ENCODE measurements at regions not wholly inside any gene's neighbourhood (a gene's known extent, or its start where the extent isn't known, plus 50 kb on each side); places are given as distances from the start of the nearest gene placed in this dataset.
"Not testable (repeated sequence)": the region's sequence is repeated elsewhere in the genome, so short reads cannot be mapped to it uniquely, and the experiment has no call there.

DNA sequence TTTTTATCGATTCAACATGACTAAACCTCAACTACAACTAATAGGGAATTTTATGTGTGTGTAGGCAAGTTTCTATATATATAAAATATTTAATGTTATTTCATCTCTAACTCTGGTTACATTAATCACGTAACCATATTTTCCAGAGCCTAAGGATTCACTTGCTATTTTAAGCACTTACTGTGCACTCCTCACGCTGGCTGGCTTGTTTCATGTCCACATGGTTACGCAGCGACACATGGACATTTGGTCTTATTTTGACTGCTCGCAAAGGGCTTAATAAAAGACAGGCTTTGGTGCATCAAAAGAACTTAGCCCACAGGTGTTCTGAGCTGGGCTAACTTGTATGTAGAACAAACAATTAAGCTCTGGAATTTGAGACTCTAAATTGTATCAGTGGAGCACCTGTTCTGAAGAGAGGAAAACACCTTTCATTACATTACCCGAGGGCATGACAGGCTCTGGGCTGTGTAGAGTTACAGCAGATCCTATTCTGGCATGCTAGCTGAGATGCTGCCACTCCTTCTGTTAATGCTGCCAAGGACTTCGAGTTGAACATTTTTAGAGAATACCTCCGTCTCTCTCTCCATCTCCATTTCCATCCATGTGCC, 130.0 kb upstream of the NR2F2 start:
- Histone ChIP-seq H3K79me2 (ENCODE audit: insufficient read depth, low read length) (no peaks in the 10 kb centered on the region), H3K4me1 (ENCODE audit: insufficient read depth, low read length, severe bottlenecking) (no peaks in the 10 kb centered on the region), H3K27me3 (ENCODE audit: insufficient read depth, low read length) (no peaks in the 10 kb centered on the region), H3K4me2 (ENCODE audit: low read length) (no peak overlapping the region), H3K4me3 (ENCODE audit: low read depth, low read length, poor library complexity, severe bottlenecking) (no peak overlapping the region), H4K20me1 (ENCODE audit: insufficient read depth, low read length) (no peaks in the 10 kb centered on the region), H2AFZ (ENCODE audit: low read length) (no peak overlapping the region), H3F3A (ENCODE audit: insufficient read depth, low read length) (no peaks in the 10 kb centered on the region), H3K9me3 (ENCODE audit: low read length) (no peaks in the 10 kb centered on the region), H3K9me2 (ENCODE audit: low read depth, low read length) (no peaks in the 10 kb centered on the region), H3K36me3 (ENCODE audit: insufficient read depth, low read length) (no peaks in the 10 kb centered on the region), H3K27ac (ENCODE audit: low read depth, low read length, poor library complexity, severe bottlenecking) (no peak overlapping the region), H3K9ac (ENCODE audit: low read length) (no peak overlapping the region)
- TF ChIP-seq, protein P1, sequence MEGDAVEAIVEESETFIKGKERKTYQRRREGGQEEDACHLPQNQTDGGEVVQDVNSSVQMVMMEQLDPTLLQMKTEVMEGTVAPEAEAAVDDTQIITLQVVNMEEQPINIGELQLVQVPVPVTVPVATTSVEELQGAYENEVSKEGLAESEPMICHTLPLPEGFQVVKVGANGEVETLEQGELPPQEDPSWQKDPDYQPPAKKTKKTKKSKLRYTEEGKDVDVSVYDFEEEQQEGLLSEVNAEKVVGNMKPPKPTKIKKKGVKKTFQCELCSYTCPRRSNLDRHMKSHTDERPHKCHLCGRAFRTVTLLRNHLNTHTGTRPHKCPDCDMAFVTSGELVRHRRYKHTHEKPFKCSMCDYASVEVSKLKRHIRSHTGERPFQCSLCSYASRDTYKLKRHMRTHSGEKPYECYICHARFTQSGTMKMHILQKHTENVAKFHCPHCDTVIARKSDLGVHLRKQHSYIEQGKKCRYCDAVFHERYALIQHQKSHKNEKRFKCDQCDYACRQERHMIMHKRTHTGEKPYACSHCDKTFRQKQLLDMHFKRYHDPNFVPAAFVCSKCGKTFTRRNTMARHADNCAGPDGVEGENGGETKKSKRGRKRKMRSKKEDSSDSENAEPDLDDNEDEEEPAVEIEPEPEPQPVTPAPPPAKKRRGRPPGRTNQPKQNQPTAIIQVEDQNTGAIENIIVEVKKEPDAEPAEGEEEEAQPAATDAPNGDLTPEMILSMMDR (IDR thresholded peaks at IDR 0.05; ENCODE audit: low read length) = no peak
- TF ChIP-seq EZH2 (IDR thresholded peaks at IDR 0.05; ENCODE audit: borderline replicate concordance, low read length) = no peak

DNA sequence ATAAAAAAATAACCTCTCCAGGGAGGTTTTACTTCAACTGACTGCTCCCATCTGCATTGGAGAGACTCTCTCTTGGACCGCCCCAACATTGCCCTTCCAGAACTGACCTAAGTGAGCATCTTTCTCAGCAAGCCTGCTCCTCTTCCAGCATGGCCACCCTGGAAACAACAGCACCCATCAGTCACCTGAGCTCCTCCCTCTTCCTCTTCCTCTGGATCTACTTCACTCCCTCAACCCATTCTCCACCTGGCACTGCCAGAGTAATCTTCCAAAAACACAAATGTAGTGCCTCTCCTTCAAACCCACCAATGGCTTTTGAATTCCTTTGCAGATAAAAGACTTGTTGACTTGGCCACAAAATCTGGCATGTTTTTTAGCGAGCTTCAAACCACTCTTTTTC, 128.8 kb upstream of the NR2F2 start:
- H3K4me1 ChIP-seq (ENCODE audit: insufficient read depth, low read length, severe bottlenecking) = no peaks in the 10 kb centered on the region
- H3K27me3 ChIP-seq (ENCODE audit: insufficient read depth, low read length) = no peaks in the 10 kb centered on the region
- TF ChIP-seq, protein P1 (IDR thresholded peaks at IDR 0.05; ENCODE audit: low read length) = no peak
- no peak for TF ChIP-seq EZH2 (IDR thresholded peaks at IDR 0.05; ENCODE audit: borderline replicate concordance, low read length)
- no peaks in the 10 kb centered on the region for H3K36me3 ChIP-seq (ENCODE audit: insufficient read depth, low read length)
- H3K27ac ChIP-seq (ENCODE audit: low read depth, low read length, poor library complexity, severe bottlenecking) = no peak overlapping the region
- H3K9me2 ChIP-seq (ENCODE audit: low read depth, low read length) = no peaks in the 10 kb centered on the region
- no peaks in the 10 kb centered on the region for H3F3A ChIP-seq (ENCODE audit: insufficient read depth, low read length)
- no peak overlapping the region for H3K9ac ChIP-seq (ENCODE audit: low read length)
- no peak overlapping the region for H2AFZ ChIP-seq (ENCODE audit: low read length)
- no peaks in the 10 kb centered on the region for H3K79me2 ChIP-seq (ENCODE audit: insufficient read depth, low read length)
- no peaks in the 10 kb centered on the region for H3K9me3 ChIP-seq (ENCODE audit: low read length)
- H3K4me3 ChIP-seq (ENCODE audit: low read depth, low read length, poor library complexity, severe bottlenecking) = no peak overlapping the region
- H4K20me1 ChIP-seq (ENCODE audit: insufficient read depth, low read length) = no peaks in the 10 kb centered on the region
- no peak overlapping the region for H3K4me2 ChIP-seq (ENCODE audit: low read length)

DNA sequence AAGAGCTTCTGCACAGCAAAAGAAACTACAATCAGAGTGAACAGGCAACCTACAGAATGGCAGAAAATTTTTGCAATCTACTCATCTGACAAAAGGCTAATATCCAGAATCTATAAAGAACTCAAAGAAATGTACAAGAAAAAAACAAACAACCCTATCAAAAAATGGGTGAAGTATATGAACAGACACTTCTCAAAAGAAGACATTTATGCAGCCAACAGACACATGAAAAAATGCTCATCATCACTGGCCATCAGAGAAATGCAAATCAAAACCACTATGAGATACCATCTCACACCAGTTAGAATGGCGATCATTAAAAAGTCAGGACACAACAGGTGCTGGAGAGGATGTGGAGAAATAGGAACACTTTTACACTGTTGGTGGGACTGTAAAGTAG, 124.9 kb upstream of the NR2F2 start:
- not testable (repeated sequence) for H3K4me1 ChIP-seq (ENCODE audit: insufficient read depth, low read length, severe bottlenecking); H3K27me3 ChIP-seq (ENCODE audit: insufficient read depth, low read length); H3K27ac ChIP-seq (ENCODE audit: low read depth, low read length, poor library complexity, severe bottlenecking); H2AFZ ChIP-seq (ENCODE audit: low read length); H3K9me3 ChIP-seq (ENCODE audit: low read length); H3K36me3 ChIP-seq (ENCODE audit: insufficient read depth, low read length); H3K9me2 ChIP-seq (ENCODE audit: low read depth, low read length); H4K20me1 ChIP-seq (ENCODE audit: insufficient read depth, low read length); H3K4me3 ChIP-seq (ENCODE audit: low read depth, low read length, poor library complexity, severe bottlenecking); H3F3A ChIP-seq (ENCODE audit: insufficient read depth, low read length); H3K4me2 ChIP-seq (ENCODE audit: low read length); H3K9ac ChIP-seq (ENCODE audit: low read length); H3K79me2 ChIP-seq (ENCODE audit: insufficient read depth, low read length)

DNA sequence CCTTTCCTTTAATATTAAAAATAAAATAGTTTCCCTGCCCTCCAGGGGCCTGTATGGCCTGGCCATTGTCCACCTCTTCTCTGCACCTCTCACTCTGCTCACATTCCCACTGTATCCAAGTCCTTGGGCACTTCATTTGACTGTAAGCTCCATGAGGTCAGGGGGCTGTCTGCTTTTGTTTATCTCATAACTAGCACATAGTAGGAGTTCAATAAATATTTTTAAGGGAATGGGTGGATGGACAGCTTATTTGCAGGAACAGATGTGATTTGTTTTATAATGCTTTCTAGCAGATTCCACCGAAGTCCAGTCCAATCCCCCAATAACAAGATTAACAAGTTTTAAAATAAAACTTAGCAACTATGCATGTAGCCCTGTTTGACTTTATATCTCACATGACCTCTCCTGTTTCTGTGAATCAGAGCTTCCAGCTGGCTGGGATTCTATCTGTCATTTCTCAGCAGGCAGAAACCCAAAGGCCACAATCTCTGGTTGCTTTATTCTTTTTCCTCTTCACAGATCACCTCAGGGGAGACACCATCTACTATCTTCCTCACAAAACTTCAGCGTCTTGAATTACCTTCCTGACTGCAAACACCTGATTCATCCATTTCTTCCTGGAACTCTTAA, 123.0 kb upstream of the NR2F2 start:
- Histone ChIP-seq H3F3A (ENCODE audit: insufficient read depth, low read length) (no peaks in the 10 kb centered on the region), H3K36me3 (ENCODE audit: insufficient read depth, low read length) (no peaks in the 10 kb centered on the region), H3K4me2 (ENCODE audit: low read length) (no peak overlapping the region), H3K9me3 (ENCODE audit: low read length) (no peaks in the 10 kb centered on the region), H2AFZ (ENCODE audit: low read length) (no peak overlapping the region), H3K9me2 (ENCODE audit: low read depth, low read length) (no peaks in the 10 kb centered on the region), H3K4me3 (ENCODE audit: low read depth, low read length, poor library complexity, severe bottlenecking) (no peak overlapping the region), H3K9ac (ENCODE audit: low read length) (no peak overlapping the region), H3K27ac (ENCODE audit: low read depth, low read length, poor library complexity, severe bottlenecking) (no peak overlapping the region), H3K27me3 (ENCODE audit: insufficient read depth, low read length) (no peaks in the 10 kb centered on the region), H4K20me1 (ENCODE audit: insufficient read depth, low read length) (no peaks in the 10 kb centered on the region), H3K4me1 (ENCODE audit: insufficient read depth, low read length, severe bottlenecking) (no peaks in the 10 kb centered on the region), H3K79me2 (ENCODE audit: insufficient read depth, low read length) (no peaks in the 10 kb centered on the region)
- TF ChIP-seq EZH2 (IDR thresholded peaks at IDR 0.05; ENCODE audit: borderline replicate concordance, low read length) = no peak
- TF ChIP-seq, protein P1 (IDR thresholded peaks at IDR 0.05; ENCODE audit: low read length) = no peak
